ENCODE measurements at regions not wholly inside any gene's neighbourhood (a gene's known extent, or its start where the extent isn't known, plus 50 kb on each side); places are given as distances from the start of the nearest gene placed in this dataset.
"Not testable (repeated sequence)": the region's sequence is repeated elsewhere in the genome, so short reads cannot be mapped to it uniquely, and the experiment has no call there.

GRCh38 chr4:57719456-57719855 lies 609.3 kb upstream of the IGFBP7 start:
- H3K27me3 Mint-ChIP-seq (ENCODE audit: insufficient read depth, low read depth, poor library complexity): no peaks in the 10 kb centered on the region
- Histone ChIP-seq H3K36me3 (ENCODE audit: insufficient read depth) (no peaks in the 10 kb centered on the region), H2AFZ (no peak overlapping the region), H4K20me1 (replicated peaks; ENCODE audit: insufficient read depth) (no peaks in the 10 kb centered on the region), H3K4me2 (no peak overlapping the region), H3F3A (replicated peaks; ENCODE audit: low read depth) (no peaks in the 10 kb centered on the region), H3K27me3 (ENCODE audit: insufficient read depth) (no peaks in the 10 kb centered on the region), H3K9me2 (ENCODE audit: insufficient read depth) (peaks cover 6% of the 10 kb centered on the region; the same call in 1 of the 2 replicates), H3K4me3 (no peak overlapping the region), H3K79me2 (replicated peaks; ENCODE audit: insufficient read depth) (no peaks in the 10 kb centered on the region), H3K27ac (ENCODE audit: low read depth) (no peak overlapping the region), H3K4me1 (ENCODE audit: insufficient read depth) (no peaks in the 10 kb centered on the region)
- no peak overlapping the region for H3K27ac Mint-ChIP-seq
- H3K4me3 Mint-ChIP-seq: no peak overlapping the region
- peaks cover 26% of the 10 kb centered on the region for H3K9me3 Mint-ChIP-seq
- ATAC-seq (no peak), DNase-seq (ENCODE audit: low spot score) (no peak)
- TF ChIP-seq ZNF462 (CRISPR knock-in tag; IDR thresholded peaks at IDR 0.05) (no peak), ZNF114 (CRISPR knock-in tag; IDR thresholded peaks at IDR 0.05) (no peak), POLR2AphosphoS5 (IDR thresholded peaks at IDR 0.05; ENCODE audit: low read depth) (no peak), JUNB (IDR thresholded peaks at IDR 0.05; ENCODE audit: unreplicated experiment) (no peak), CTCF (conservative IDR thresholded peaks at IDR 0.05; ENCODE audit: low read depth in 2 of 2) (no peak), ETS1 (IDR thresholded peaks at IDR 0.05) (no peak), EZH2 (IDR thresholded peaks at IDR 0.05; ENCODE audit: low read depth, unreplicated experiment) (no peak), REST (IDR thresholded peaks at IDR 0.05; ENCODE audit: unreplicated experiment) (no peak)
- H3K36me3 Mint-ChIP-seq (ENCODE audit: low read depth): peaks cover 12% of the 10 kb centered on the region
- H3K4me1 Mint-ChIP-seq: peaks cover 3% of the 10 kb centered on the region; the same call in 1 of the 3 replicates

- Mint-ChIP-seq H3K9me3 (peaks cover 41% of the 10 kb centered on the region), H3K4me1 (peaks cover 11% of the 10 kb centered on the region; the same call in 2 of the 3 replicates), H3K36me3 (ENCODE audit: low read depth) (peaks cover 15% of the 10 kb centered on the region)
- not testable (repeated sequence) for H3F3A ChIP-seq (replicated peaks; ENCODE audit: low read depth); DNase-seq (ENCODE audit: low spot score); H3K27ac ChIP-seq (ENCODE audit: low read depth); H3K36me3 ChIP-seq (ENCODE audit: insufficient read depth); H3K4me2 ChIP-seq; H3K4me3 ChIP-seq; H3K27ac Mint-ChIP-seq; H4K20me1 ChIP-seq (replicated peaks; ENCODE audit: insufficient read depth); H3K9me2 ChIP-seq (ENCODE audit: insufficient read depth); H3K27me3 ChIP-seq (ENCODE audit: insufficient read depth); H3K27me3 Mint-ChIP-seq (ENCODE audit: insufficient read depth, low read depth, poor library complexity); H2AFZ ChIP-seq; ATAC-seq; H3K79me2 ChIP-seq (replicated peaks; ENCODE audit: insufficient read depth); H3K4me3 Mint-ChIP-seq
- peaks cover 13% of the 10 kb centered on the region for H3K4me1 ChIP-seq (ENCODE audit: insufficient read depth)
Measured at GRCh38 chr4:57714313-57714712, 604.1 kb upstream of the IGFBP7 start.

Measured in GM23338 (cell line).